Endodermal cell (in vitro differentiated cells): ENCODE measurements at regions not wholly inside any gene's neighbourhood (a gene's known extent, or its start where the extent isn't known, plus 50 kb on each side); places are given as distances from the start of the nearest gene placed in this dataset.
"Not testable (repeated sequence)": the region's sequence is repeated elsewhere in the genome, so short reads cannot be mapped to it uniquely, and the experiment has no call there.

ENCODE experiments used
- DNase-seq: peaks from one replicate; pipeline ENCODE4 v3.0.0-alpha.2; 2017
- H3K27ac ChIP-seq: 2 replicates; pipeline ENCODE4 v1.5.1; 2013; ENCODE audit warnings: mild to moderate bottlenecking, low read depth, low read length, moderate library complexity
- H3K27me3 ChIP-seq: 2 replicates; pipeline ENCODE4 v1.6.1; 2013; ENCODE audit warnings: mild to moderate bottlenecking, low read length, moderate library complexity; ENCODE audit not compliant: insufficient read depth, control insufficient read depth, poor library complexity, severe bottlenecking
- H3K36me3 ChIP-seq: 2 replicates; pipeline ENCODE4 v1.7.0; 2013; ENCODE audit warnings: mild to moderate bottlenecking, low read length, moderate library complexity; ENCODE audit not compliant: control insufficient read depth, insufficient read depth
- H3K4me1 ChIP-seq: one replicate; pipeline ENCODE4 v1.7.0; 2013; ENCODE audit warnings: low read length; ENCODE audit not compliant: control insufficient read depth, insufficient read depth
- H3K4me3 ChIP-seq: 2 replicates; pipeline ENCODE4 v1.5.1; 2013; ENCODE audit warnings: mild to moderate bottlenecking, low read length, moderate library complexity
- H3K9ac ChIP-seq: 2 replicates; pipeline ENCODE4 v1.6.1; 2013; ENCODE audit warnings: mild to moderate bottlenecking, low read length, moderate library complexity; ENCODE audit not compliant: poor library complexity, severe bottlenecking; ENCODE audit errors: extremely low read depth
- H3K9me3 ChIP-seq: 2 replicates; pipeline ENCODE4 v1.6.1; 2013; ENCODE audit warnings: mild to moderate bottlenecking, low read length, moderate library complexity; ENCODE audit not compliant: control insufficient read depth
- H3K27ac Mint-ChIP-seq: 2 replicates; pipeline ENCODE4 v1.8.0; 2020; ENCODE audit warnings: mixed read lengths
- H3K27me3 Mint-ChIP-seq: 2 replicates; pipeline ENCODE4 v1.8.0; 2021; ENCODE audit warnings: mild to moderate bottlenecking, mixed read lengths; ENCODE audit not compliant: insufficient read depth
- H3K36me3 Mint-ChIP-seq: 2 replicates; pipeline ENCODE4 v1.8.0; 2020; ENCODE audit warnings: low read depth, mixed read lengths
- H3K4me1 Mint-ChIP-seq: 2 replicates; pipeline ENCODE4 v1.8.0; 2020; ENCODE audit warnings: mixed read lengths
- H3K4me3 Mint-ChIP-seq: 2 replicates; pipeline ENCODE4 v1.8.0; 2020; ENCODE audit warnings: mild to moderate bottlenecking, moderate library complexity, mixed read lengths
- H3K9me3 Mint-ChIP-seq: 2 replicates; pipeline ENCODE4 v1.8.0; 2020; ENCODE audit warnings: mild to moderate bottlenecking, mixed read lengths
- CTCF ChIP-seq: fragments of 200-600 bp; sonication (generic); conservative IDR thresholded peaks from 2 replicates; pipeline ENCODE4 v1.5.0; 2021; ENCODE audit warnings: antibody characterized with exemption, mild to moderate bottlenecking
- WGBS, 2 experiments: methylation state at CpG; one replicate each; pipeline versions ENCODE4 v1.1.5 to v1.1.7; 2013; ENCODE audit warnings: missing lambda C conversion rate in 2 of 2, mixed read lengths in 1 of 2; ENCODE audit not compliant: insufficient coverage in 1 of 2, insufficient read length in 1 of 2; 5-methylcytosine and 5-hydroxymethylcytosine counted together

- Mint-ChIP-seq H3K4me1 (peaks cover 37% of the 10 kb centered on the region), H3K4me3 (peak overlapping the region; percentile 71), H3K27ac (peak overlapping the region; percentile 78), H3K9me3 (no peaks in the 10 kb centered on the region), H3K36me3 (peaks cover 29% of the 10 kb centered on the region), H3K27me3 (no peaks in the 10 kb centered on the region)
- Histone ChIP-seq H3K36me3 (no peaks in the 10 kb centered on the region), H3K4me3 (peak overlapping the region; percentile 80), H3K9me3 (no peaks in the 10 kb centered on the region), H3K27me3 (no peaks in the 10 kb centered on the region), H3K9ac (peak overlapping the region; percentile 35), H3K27ac (no peak overlapping the region), H3K4me1 (peaks cover 4% of the 10 kb centered on the region)
- no peak for TF ChIP-seq CTCF
- DNase-seq, result no peak
- 98 to 100% methylated on average over 4 of the region's 4 CpGs for WGBS, 2 experiments
These were observed 1722.9 kb upstream of the AGA start for GRCh38 chr4:179165000-179165738.

DNA sequence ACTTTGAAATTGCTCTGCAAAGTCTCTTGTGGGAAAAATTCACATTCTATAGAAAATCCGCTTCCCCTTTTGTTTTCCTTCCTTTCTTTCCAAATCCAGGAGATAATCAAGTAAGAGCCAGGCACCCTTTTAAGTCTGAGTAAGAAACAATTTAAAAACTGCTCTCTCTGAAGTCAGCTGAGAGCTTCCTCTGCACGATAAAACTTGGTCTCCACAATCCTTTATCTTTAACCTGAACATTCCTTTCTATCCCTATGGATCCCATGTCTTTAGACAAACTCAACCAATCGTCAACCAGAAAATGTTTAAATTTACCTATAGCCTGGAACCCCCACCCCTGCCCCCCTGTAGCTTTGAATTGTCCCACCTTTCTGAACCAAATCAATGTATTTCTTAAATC lies 1723.6 kb upstream of the AGA start:
- peak overlapping the region; percentile 78 for H3K27ac Mint-ChIP-seq
- no peak for DNase-seq
- H3K9me3 ChIP-seq, result no peaks in the 10 kb centered on the region
- peaks cover 31% of the 10 kb centered on the region for H3K36me3 Mint-ChIP-seq
- H3K4me1 Mint-ChIP-seq, result peaks cover 42% of the 10 kb centered on the region
- no peaks in the 10 kb centered on the region for H3K27me3 Mint-ChIP-seq
- peak overlapping the region; percentile 71 for H3K4me3 Mint-ChIP-seq
- H3K9me3 Mint-ChIP-seq, result no peaks in the 10 kb centered on the region
- peak overlapping the region; percentile 80 for H3K4me3 ChIP-seq
- H3K27ac ChIP-seq, result no peak overlapping the region
- 11 to 30% methylated on average over 3 of the region's 3 CpGs for WGBS, 2 experiments
- peak overlapping the region; percentile 35 for H3K9ac ChIP-seq
- H3K36me3 ChIP-seq, result no peaks in the 10 kb centered on the region
- no peaks in the 10 kb centered on the region for H3K27me3 ChIP-seq
- H3K4me1 ChIP-seq, result peaks cover 4% of the 10 kb centered on the region
- TF ChIP-seq CTCF, result no peak

DNA sequence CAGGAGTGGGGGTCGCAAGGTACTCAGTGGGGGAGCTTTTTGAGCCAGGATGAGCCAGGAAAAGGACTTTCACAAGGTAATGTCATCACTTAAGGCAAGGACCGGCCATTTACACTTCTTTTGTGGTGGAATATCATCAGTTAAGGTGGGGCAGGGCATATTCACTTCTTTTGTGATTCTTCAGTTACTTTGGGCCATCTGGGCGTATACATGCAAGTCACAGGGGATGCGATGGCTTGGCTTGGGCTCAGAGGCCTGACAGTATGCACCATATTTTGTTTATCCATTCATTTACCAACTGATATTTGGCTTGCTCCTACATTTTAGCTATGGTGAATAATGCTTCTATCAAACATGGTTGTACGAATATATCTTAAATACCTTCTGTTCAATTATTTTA lies 1728.1 kb upstream of the AGA start:
- not testable (repeated sequence) for H3K27ac ChIP-seq, H3K27me3 Mint-ChIP-seq, H3K4me1 ChIP-seq, H3K9ac ChIP-seq, H3K9me3 Mint-ChIP-seq, H3K27me3 ChIP-seq, DNase-seq, H3K9me3 ChIP-seq
- peak overlapping the region; percentile 97 for H3K27ac Mint-ChIP-seq
- peaks cover 11% of the 10 kb centered on the region for H3K36me3 ChIP-seq
- 40% methylated on average over 4 of the region's 5 CpGs; no CpG with 5 or more reads in 1 of the 2 experiments for WGBS, 2 experiments
- H3K4me3 ChIP-seq, result peak overlapping the region; percentile 78
- peaks cover 46% of the 10 kb centered on the region for H3K4me1 Mint-ChIP-seq
- H3K4me3 Mint-ChIP-seq, result peak overlapping the region; percentile 71
- peaks cover 47% of the 10 kb centered on the region for H3K36me3 Mint-ChIP-seq

GRCh38 chr4:179182741-179183140 lies 1740.5 kb upstream of the AGA start:
- Histone ChIP-seq H3K9ac (no peak overlapping the region), H3K36me3 (peaks cover 38% of the 10 kb centered on the region), H3K27me3 (no peaks in the 10 kb centered on the region), H3K4me1 (no peaks in the 10 kb centered on the region), H3K4me3 (no peak overlapping the region), H3K9me3 (peaks cover 21% of the 10 kb centered on the region), H3K27ac (no peak overlapping the region)
- no peak overlapping the region for H3K4me3 Mint-ChIP-seq
- H3K27ac Mint-ChIP-seq, result no peak overlapping the region
- H3K4me1 Mint-ChIP-seq, result peaks cover 5% of the 10 kb centered on the region
- H3K9me3 Mint-ChIP-seq, result peaks cover 9% of the 10 kb centered on the region
- H3K36me3 Mint-ChIP-seq, result peaks cover 34% of the 10 kb centered on the region
- no peaks in the 10 kb centered on the region for H3K27me3 Mint-ChIP-seq
- no peak for DNase-seq
- no peak for TF ChIP-seq CTCF
